ENCODE measurements at regions not wholly inside any gene's neighbourhood (a gene's known extent, or its start where the extent isn't known, plus 50 kb on each side); places are given as distances from the start of the nearest gene placed in this dataset.

DNA sequence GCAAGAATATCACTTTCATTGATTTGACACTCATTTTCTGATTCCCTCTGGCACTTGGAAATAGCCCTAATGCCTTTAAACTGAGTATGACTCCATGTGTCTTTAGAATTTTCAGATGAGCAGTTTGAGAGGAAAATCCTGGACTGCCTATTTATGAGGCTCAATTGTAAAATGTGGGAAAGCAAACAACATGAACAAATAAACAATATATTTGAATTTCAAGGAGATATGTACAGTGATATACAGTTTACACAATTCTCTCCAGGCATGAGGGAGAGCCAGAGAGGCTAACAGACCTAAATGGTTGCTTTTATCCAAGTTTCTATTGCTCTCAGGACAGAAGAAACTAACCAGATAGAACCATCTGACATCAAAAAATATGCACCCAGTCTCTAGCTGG lies 748.2 kb upstream of the NRSN1 start:
- H3K4me1 Mint-ChIP-seq: no peaks in the 10 kb centered on the region
- H3K9me3 Mint-ChIP-seq: no peaks in the 10 kb centered on the region
- no peak overlapping the region for H3K56ac ChIP-seq (ENCODE audit: insufficient read length, low read depth, low read length)
- no peaks in the 10 kb centered on the region; the same call in 1 of the 2 replicates for H3K79me2 ChIP-seq (ENCODE audit: insufficient read depth, low read length)
- no peak overlapping the region for H3T11ph ChIP-seq (ENCODE audit: low read length)
- H2AK5ac ChIP-seq (ENCODE audit: insufficient read length, low read length): no peak overlapping the region
- no peak overlapping the region for H2BK20ac ChIP-seq (ENCODE audit: low read depth, low read length, poor library complexity, severe bottlenecking)
- H4K20me1 ChIP-seq (ENCODE audit: control insufficient read depth, insufficient read depth, insufficient read length): no peaks in the 10 kb centered on the region
- no peak overlapping the region for H4K91ac ChIP-seq (ENCODE audit: insufficient read length, low read depth, low read length)
- no peaks in the 10 kb centered on the region for H3K23me2 ChIP-seq (ENCODE audit: insufficient read length, low read depth, low read length, poor library complexity, severe bottlenecking)
- no peaks in the 10 kb centered on the region for H3K4me1 ChIP-seq (ENCODE audit: insufficient read depth, low read length)
- H3K79me1 ChIP-seq (ENCODE audit: insufficient read depth, low read depth, low read length, poor library complexity, severe bottlenecking): no peaks in the 10 kb centered on the region
- H2BK12ac ChIP-seq (ENCODE audit: insufficient read length, low read depth, low read length): no peak overlapping the region
- H3K4ac ChIP-seq (ENCODE audit: low read depth, low read length): no peak overlapping the region
- H3K27ac ChIP-seq (ENCODE audit: insufficient read length, low read depth, low read length): no peak overlapping the region
- H2BK120ac ChIP-seq (ENCODE audit: low read depth, low read length, poor library complexity, severe bottlenecking): no peak overlapping the region
- TF ChIP-seq, protein P1, sequence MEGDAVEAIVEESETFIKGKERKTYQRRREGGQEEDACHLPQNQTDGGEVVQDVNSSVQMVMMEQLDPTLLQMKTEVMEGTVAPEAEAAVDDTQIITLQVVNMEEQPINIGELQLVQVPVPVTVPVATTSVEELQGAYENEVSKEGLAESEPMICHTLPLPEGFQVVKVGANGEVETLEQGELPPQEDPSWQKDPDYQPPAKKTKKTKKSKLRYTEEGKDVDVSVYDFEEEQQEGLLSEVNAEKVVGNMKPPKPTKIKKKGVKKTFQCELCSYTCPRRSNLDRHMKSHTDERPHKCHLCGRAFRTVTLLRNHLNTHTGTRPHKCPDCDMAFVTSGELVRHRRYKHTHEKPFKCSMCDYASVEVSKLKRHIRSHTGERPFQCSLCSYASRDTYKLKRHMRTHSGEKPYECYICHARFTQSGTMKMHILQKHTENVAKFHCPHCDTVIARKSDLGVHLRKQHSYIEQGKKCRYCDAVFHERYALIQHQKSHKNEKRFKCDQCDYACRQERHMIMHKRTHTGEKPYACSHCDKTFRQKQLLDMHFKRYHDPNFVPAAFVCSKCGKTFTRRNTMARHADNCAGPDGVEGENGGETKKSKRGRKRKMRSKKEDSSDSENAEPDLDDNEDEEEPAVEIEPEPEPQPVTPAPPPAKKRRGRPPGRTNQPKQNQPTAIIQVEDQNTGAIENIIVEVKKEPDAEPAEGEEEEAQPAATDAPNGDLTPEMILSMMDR (conservative IDR thresholded peaks at IDR 0.05): no peak
- no peak overlapping the region for H3K23ac ChIP-seq (ENCODE audit: insufficient read length, low read depth, low read length)
- no peak overlapping the region for H3K14ac ChIP-seq (ENCODE audit: insufficient read depth, low read length)
- no peaks in the 10 kb centered on the region for H3K9me3 ChIP-seq (ENCODE audit: control insufficient read depth, low read depth, low read length)
- no peaks in the 10 kb centered on the region for H3K27me3 Mint-ChIP-seq (ENCODE audit: low read depth)
- H4K8ac ChIP-seq (replicated peaks; ENCODE audit: insufficient read length, low read depth, low read length): no peak overlapping the region
- H3K4me2 ChIP-seq (ENCODE audit: insufficient read depth, insufficient read length, low read length): no peak overlapping the region
- no peak overlapping the region for H3K9ac ChIP-seq (ENCODE audit: extremely low read depth, insufficient read length, low read length)
- no peak overlapping the region for H2AFZ ChIP-seq (ENCODE audit: low read length)
- no peaks in the 10 kb centered on the region for H3K27me3 ChIP-seq (ENCODE audit: insufficient read depth, low read length)
- no peak overlapping the region for H2BK5ac ChIP-seq (ENCODE audit: insufficient read length, low read length)
- no peak overlapping the region for H4K5ac ChIP-seq (ENCODE audit: insufficient read length, low read depth, low read length)
- H3K18ac ChIP-seq (ENCODE audit: insufficient read length, low read depth, low read length): no peak overlapping the region
- DNase-seq: no peak
- H3K27ac Mint-ChIP-seq: no peak overlapping the region
- no peaks in the 10 kb centered on the region; a peak in 1 of 7 replicates for H3K36me3 Mint-ChIP-seq (ENCODE audit: insufficient read depth in 1 of 3, low read depth in 3 of 3)
- H2BK15ac ChIP-seq (ENCODE audit: low read depth, low read length): no peak overlapping the region
- no peak overlapping the region for H3K4me3 Mint-ChIP-seq
